ENCODE measurements at regions not wholly inside any gene's neighbourhood (a gene's known extent, or its start where the extent isn't known, plus 50 kb on each side); places are given as distances from the start of the nearest gene placed in this dataset.

DNA sequence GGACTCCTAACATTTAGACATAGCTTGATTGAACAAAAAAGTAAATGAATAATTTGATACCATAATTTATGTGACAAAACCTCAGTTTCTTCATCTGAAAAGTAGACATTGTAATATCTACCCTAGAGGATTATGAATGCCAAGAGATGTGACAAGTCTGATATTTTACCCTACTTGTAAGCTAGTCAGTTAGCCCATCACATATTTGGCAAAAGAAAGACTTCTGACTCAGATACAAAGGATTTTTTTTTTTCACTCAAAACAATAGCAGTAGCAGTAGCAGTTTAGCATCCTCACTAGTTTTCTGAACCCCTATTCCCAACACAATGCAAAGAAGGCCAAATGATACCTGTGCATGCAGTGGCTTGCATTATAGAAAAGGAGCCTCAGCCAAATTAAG lies 377.3 kb upstream of the E2F7 start:
- no peak overlapping the region for H2BK20ac ChIP-seq (ENCODE audit: low read depth, low read length)
- no peak overlapping the region for H3K4me3 ChIP-seq (ENCODE audit: insufficient read depth, low read depth, low read length)
- H2AK9ac ChIP-seq (replicated peaks; ENCODE audit: low read depth, low read length, poor library complexity): no peak overlapping the region
- H3K9me1 ChIP-seq (ENCODE audit: insufficient read depth, low read length): no peaks in the 10 kb centered on the region
- dilution Hi-C loops (cut with HindIII; ENCODE audit: low sequenced_read_pairs, unreplicated experiment) (no loop called here), intact Hi-C loops (cut with micrococcal nuclease) (no loop called here), in situ Hi-C loops (cut with MboI; ENCODE audit: low sequenced_read_pairs) (no loop called here)
- POLR2A ChIA-PET (ENCODE audit: unreplicated experiment): no interaction called here
- DNase-seq: no peak
- H3K23ac ChIP-seq (ENCODE audit: low read depth, low read length): no peak overlapping the region
- H3K56ac ChIP-seq (ENCODE audit: extremely low read depth, insufficient read depth, low read length): no peak overlapping the region
- BruUV-seq (replicated peaks): no TSS peak
- H4K5ac ChIP-seq (ENCODE audit: low read depth, low read length): no peak overlapping the region
- H3K79me1 ChIP-seq (ENCODE audit: low read depth in 1 of 2, low read length in 2 of 2): no peaks in the 10 kb centered on the region
- H4K91ac ChIP-seq (ENCODE audit: insufficient read depth, low read depth, low read length): no peak overlapping the region
- CTCF ChIA-PET: no interaction called here
- no peak overlapping the region for H3K27ac ChIP-seq (ENCODE audit: insufficient read depth, low read length)
- no peak overlapping the region for H2BK5ac ChIP-seq (ENCODE audit: low read depth, low read length, poor library complexity, severe bottlenecking)
- H2BK15ac ChIP-seq (ENCODE audit: low read depth, low read length): no peak overlapping the region
- TF ChIP-seq MAZ (IDR thresholded peaks at IDR 0.05; ENCODE audit: borderline replicate concordance, low read depth, low read length) (no peak), FOS (IDR thresholded peaks at IDR 0.05; ENCODE audit: low read depth, low read length) (no peak), CEBPB (IDR thresholded peaks at IDR 0.05; ENCODE audit: low read depth, low read length) (no peak), MXI1 (IDR thresholded peaks at IDR 0.05; ENCODE audit: borderline replicate concordance, low read depth, low read length) (no peak), MAFK (IDR thresholded peaks at IDR 0.05; ENCODE audit: low read depth, low read length) (no peak), NFE2L2 (IDR thresholded peaks at IDR 0.05; ENCODE audit: low read depth, low read length) (no peak), RAD21 (IDR thresholded peaks at IDR 0.05; ENCODE audit: low read length) (no peak), RFX5 (IDR thresholded peaks at IDR 0.05; ENCODE audit: low read depth, low read length) (no peak)
- H3K14ac ChIP-seq (replicated peaks; ENCODE audit: low read depth, low read length): no peak overlapping the region
- H2AFZ ChIP-seq (replicated peaks; ENCODE audit: low read length, poor library complexity): no peak overlapping the region
- no peaks in the 10 kb centered on the region for H4K20me1 ChIP-seq (ENCODE audit: insufficient read depth, low read length)
- ATAC-seq (ENCODE audit: low read depth): no peak
- no peak overlapping the region for H3K4ac ChIP-seq (ENCODE audit: low read depth, low read length)
- H3K9ac ChIP-seq (ENCODE audit: low read depth, low read length): no peak overlapping the region
- H4K8ac ChIP-seq (ENCODE audit: low read depth in 2 of 2, low read length in 2 of 2): no peak overlapping the region
- no peak overlapping the region for H2AK5ac ChIP-seq (ENCODE audit: low read depth, low read length)
- no peaks in the 10 kb centered on the region for H3K27me3 ChIP-seq (ENCODE audit: control insufficient read depth, insufficient read depth, low read length)
- H3K4me1 ChIP-seq (ENCODE audit: control insufficient read depth, insufficient read depth, low read length): no peaks in the 10 kb centered on the region
- H3K18ac ChIP-seq (ENCODE audit: low read depth, low read length): no peak overlapping the region
- no peak overlapping the region for H2BK120ac ChIP-seq (ENCODE audit: low read depth, low read length)
- no peaks in the 10 kb centered on the region for H3K9me3 ChIP-seq (ENCODE audit: control insufficient read depth, insufficient read depth, low read length)
- no peak overlapping the region for H3K4me2 ChIP-seq (ENCODE audit: low read depth, low read length)
- H3K36me3 ChIP-seq (ENCODE audit: control insufficient read depth, insufficient read depth, low read length): no peaks in the 10 kb centered on the region

Data from IMR-90 (cell line).